GM23338 (cell line): ENCODE measurements at regions not wholly inside any gene's neighbourhood (a gene's known extent, or its start where the extent isn't known, plus 50 kb on each side); places are given as distances from the start of the nearest gene placed in this dataset.

Experiments used
- ATAC-seq: fragments of 200-7000 bp; cut with Tn5 transposase; 3 replicates; pipeline ENCODE4 v1.9.1; 2020
- DNase-seq: peaks from one replicate; pipeline ENCODE4 v3.0.0-alpha.2; 2015; ENCODE audit warnings: low spot score
- H2AFZ ChIP-seq: fragments of 200-600 bp; sonication (generic); 2 replicates; pipeline ENCODE4 v1.8.0; 2016; ENCODE audit warnings: antibody characterized with exemption, mild to moderate bottlenecking, moderate library complexity
- H3F3A ChIP-seq: fragments of 200-600 bp; sonication (generic); replicated peaks from 2 replicates; pipeline ENCODE4 v1.8.0; 2017; ENCODE audit warnings: antibody characterized with exemption, mixed run types, low read depth
- H3K27ac ChIP-seq: fragments of 200-600 bp; sonication (generic); 2 replicates; pipeline ENCODE4 v1.6.1; 2016; ENCODE audit warnings: low read depth
- H3K27me3 ChIP-seq: fragments of 200-600 bp; sonication (generic); 2 replicates; pipeline ENCODE4 v1.8.0; 2016; ENCODE audit warnings: mild to moderate bottlenecking, mixed run types, moderate library complexity; ENCODE audit not compliant: insufficient read depth
- H3K36me3 ChIP-seq: fragments of 200-600 bp; sonication (generic); 2 replicates; pipeline ENCODE4 v1.8.0; 2016; ENCODE audit warnings: mild to moderate bottlenecking; ENCODE audit not compliant: insufficient read depth
- H3K4me1 ChIP-seq: fragments of 200-600 bp; sonication (generic); 2 replicates; pipeline ENCODE4 v1.8.0; 2016; ENCODE audit warnings: mild to moderate bottlenecking, moderate library complexity; ENCODE audit not compliant: insufficient read depth
- H3K4me2 ChIP-seq: fragments of 200-600 bp; sonication (generic); 2 replicates; pipeline ENCODE4 v1.7.1; 2017; ENCODE audit warnings: mixed run types
- H3K4me3 ChIP-seq: fragments of 200-600 bp; sonication (generic); 2 replicates; pipeline ENCODE4 v1.6.1; 2016; ENCODE audit warnings: mixed run types
- H3K79me2 ChIP-seq: fragments of 200-600 bp; sonication (generic); replicated peaks from 2 replicates; pipeline ENCODE4 v1.8.0; 2017; ENCODE audit warnings: mild to moderate bottlenecking; ENCODE audit not compliant: insufficient read depth
- H3K9me2 ChIP-seq: fragments of 200-600 bp; sonication (generic); 2 replicates; pipeline ENCODE4 v1.8.0; 2017; ENCODE audit not compliant: insufficient read depth
- H4K20me1 ChIP-seq: fragments of 200-600 bp; sonication (generic); replicated peaks from 2 replicates; pipeline ENCODE4 v1.8.0; 2017; ENCODE audit warnings: mild to moderate bottlenecking; ENCODE audit not compliant: insufficient read depth
- H3K27ac Mint-ChIP-seq: 2 replicates; pipeline ENCODE4 v1.8.0; 2020; ENCODE audit warnings: inconsistent platforms, mild to moderate bottlenecking, moderate library complexity, mixed read lengths
- H3K27me3 Mint-ChIP-seq: 3 replicates; pipeline ENCODE4 v1.8.0; 2022; ENCODE audit warnings: low read depth, mild to moderate bottlenecking, moderate library complexity, mixed read lengths, inconsistent platforms; ENCODE audit not compliant: insufficient read depth, poor library complexity
- H3K36me3 Mint-ChIP-seq: 3 replicates; pipeline ENCODE4 v1.8.0; 2021; ENCODE audit warnings: low read depth, mild to moderate bottlenecking, inconsistent platforms, moderate library complexity, mixed read lengths
- H3K4me1 Mint-ChIP-seq: 3 replicates; pipeline ENCODE4 v1.8.0; 2020; ENCODE audit warnings: mild to moderate bottlenecking, inconsistent platforms, mixed read lengths
- H3K4me3 Mint-ChIP-seq: 3 replicates; pipeline ENCODE4 v1.8.0; 2021; ENCODE audit warnings: moderate library complexity, mild to moderate bottlenecking, inconsistent platforms, mixed read lengths
- H3K9me3 Mint-ChIP-seq: 3 replicates; pipeline ENCODE4 v1.8.0; 2020; ENCODE audit warnings: moderate library complexity, mild to moderate bottlenecking, inconsistent platforms, mixed read lengths
- EZH2 ChIP-seq: fragments of 200-600 bp; sonication (generic); IDR thresholded peaks from one replicate; pipeline ENCODE4 v1.8.0; 2017; ENCODE audit warnings: antibody characterized with exemption, mild to moderate bottlenecking, low read depth; ENCODE audit not compliant: unreplicated experiment
- EZH2phosphoT487 ChIP-seq: fragments of 200-600 bp; sonication (generic); IDR thresholded peaks from one replicate; pipeline ENCODE4 v1.8.1; 2018; ENCODE audit warnings: antibody characterized with exemption; ENCODE audit not compliant: unreplicated experiment
- NANOG ChIP-seq: IDR thresholded peaks from 2 replicates; pipeline ENCODE4 v1.6.1; 2016; ENCODE audit warnings: antibody characterized with exemption, borderline replicate concordance
- REST ChIP-seq: IDR thresholded peaks from one replicate; pipeline ENCODE4 v1.6.1; 2018; ENCODE audit warnings: antibody characterized with exemption; ENCODE audit not compliant: unreplicated experiment
- ZNF331 ChIP-seq: fragments of 250-450 bp; sonication (Bioruptor Pico); IDR thresholded peaks from 2 replicates; pipeline ENCODE4 v1.5.0; 2020; ENCODE audit warnings: low read depth, mild to moderate bottlenecking, moderate library complexity
- ZNF462 ChIP-seq: fragments of 250-450 bp; sonication (Bioruptor Pico); IDR thresholded peaks from 2 replicates; pipeline ENCODE4 v1.5.0; 2020; ENCODE audit warnings: mild to moderate bottlenecking, moderate library complexity

GRCh38 chr3:177574222-177574856 is 377.1 kb upstream of the TBL1XR1 start (continued):
- TF ChIP-seq REST, result no peak
- no peak for TF ChIP-seq EZH2

- no peaks in the 10 kb centered on the region for H3F3A ChIP-seq
- ATAC-seq (no peak), DNase-seq (no peak)
- Mint-ChIP-seq H3K36me3 (no peaks in the 10 kb centered on the region), H3K9me3 (no peaks in the 10 kb centered on the region), H3K27ac (no peak overlapping the region), H3K4me1 (peaks cover 31% of the 10 kb centered on the region), H3K27me3 (no peaks in the 10 kb centered on the region), H3K4me3 (no peak overlapping the region)
- H3K27me3 ChIP-seq, result no peaks in the 10 kb centered on the region
- H3K4me1 ChIP-seq, result peaks cover 13% of the 10 kb centered on the region
- H3K27ac ChIP-seq, result no peak overlapping the region
- H2AFZ ChIP-seq, result no peak overlapping the region
- no peak overlapping the region for H3K4me3 ChIP-seq
- no peak overlapping the region for H3K4me2 ChIP-seq
- no peaks in the 10 kb centered on the region for H3K36me3 ChIP-seq
- H4K20me1 ChIP-seq, result no peaks in the 10 kb centered on the region
- H3K79me2 ChIP-seq, result no peaks in the 10 kb centered on the region
- H3K9me2 ChIP-seq, result peaks cover 9% of the 10 kb centered on the region; the same call in 1 of the 2 replicates
- no peak for TF ChIP-seq REST
- no peak for TF ChIP-seq EZH2phosphoT487
- TF ChIP-seq ZNF331 (CRISPR knock-in tag), result no peak
Measured at GRCh38 chr3:177576746-177577145, 379.5 kb upstream of the TBL1XR1 start.

- no peak for ATAC-seq
- Mint-ChIP-seq H3K9me3 (no peaks in the 10 kb centered on the region; the same call in 2 of the 3 replicates), H3K4me3 (no peak overlapping the region), H3K27me3 (no peaks in the 10 kb centered on the region), H3K36me3 (no peaks in the 10 kb centered on the region), H3K4me1 (peaks cover 23% of the 10 kb centered on the region), H3K27ac (no peak overlapping the region)
- Histone ChIP-seq H4K20me1 (no peaks in the 10 kb centered on the region), H3K36me3 (no peaks in the 10 kb centered on the region), H3K4me2 (no peak overlapping the region), H3K4me3 (no peak overlapping the region), H2AFZ (no peak overlapping the region), H3F3A (no peaks in the 10 kb centered on the region), H3K27me3 (no peaks in the 10 kb centered on the region), H3K27ac (no peak overlapping the region), H3K4me1 (peaks cover 13% of the 10 kb centered on the region), H3K79me2 (no peaks in the 10 kb centered on the region), H3K9me2 (peaks cover 9% of the 10 kb centered on the region; the same call in 1 of the 2 replicates)
- DNase-seq, result no peak
- TF ChIP-seq NANOG (no peak), ZNF462 (no peak)
Measured at GRCh38 chr3:177578488-177578887, 381.2 kb upstream of the TBL1XR1 start.
